CD4-positive, alpha-beta memory T cell (primary cell): ENCODE measurements at regions not wholly inside any gene's neighbourhood (a gene's known extent, or its start where the extent isn't known, plus 50 kb on each side); places are given as distances from the start of the nearest gene placed in this dataset.

Experiments used
- CTCF ChIA-PET: fragments of 350-600 bp; sonication (Branson Sonifier 250); formaldehyde crosslinking; loops from one replicate; lab custom pipeline; 2021; ENCODE audit warnings: inconsistent platforms; ENCODE audit not compliant: partially characterized antibody; lab: Charles Lee
- POLR2A ChIA-PET: fragments of 350-600 bp; sonication (Branson Sonifier 250); formaldehyde crosslinking; loops from one replicate; lab custom pipeline; 2021; ENCODE audit not compliant: partially characterized antibody; lab: Charles Lee
- DNase-seq, 5 donors: peaks; one replicate each; pipeline versions ENCODE4 v3.0.0 to v3.0.0-alpha.2; 2020 to 2022; ENCODE audit warnings: mixed read lengths in 1 of 5
- H3K27ac ChIP-seq: one replicate; pipeline ENCODE4 v1.7.0; 2013; ENCODE audit warnings: low read depth, low read length
- H3K27me3 ChIP-seq: 2 replicates; pipeline ENCODE4 v1.7.0; 2013; ENCODE audit warnings: mild to moderate bottlenecking, low read length, moderate library complexity; ENCODE audit not compliant: insufficient read depth
- H3K36me3 ChIP-seq: 2 replicates; pipeline ENCODE4 v1.7.0; 2013; ENCODE audit warnings: mild to moderate bottlenecking, low read length, moderate library complexity; ENCODE audit not compliant: insufficient read depth
- H3K4me1 ChIP-seq: 2 replicates; pipeline ENCODE4 v1.7.0; 2013; ENCODE audit warnings: mild to moderate bottlenecking, low read length, moderate library complexity; ENCODE audit not compliant: insufficient read depth
- H3K4me3 ChIP-seq, 2 donors: one replicate each; pipeline ENCODE4 v1.7.0; 2013; ENCODE audit warnings: low read length in 2 of 2, mild to moderate bottlenecking in 1 of 2
- H3K9me3 ChIP-seq, 2 donors: one replicate each; pipeline ENCODE4 v1.7.0; 2013; ENCODE audit warnings: low read length in 2 of 2, control low read depth in 1 of 2; ENCODE audit not compliant: control insufficient read depth in 1 of 2
- H3K27ac Mint-ChIP-seq, 7 donors: one replicate each; pipeline ENCODE4 v1.8.0; 2020 to 2021; ENCODE audit warnings: mixed read lengths in 7 of 7, mild to moderate bottlenecking in 6 of 7, inconsistent platforms in 3 of 7, moderate library complexity in 3 of 7
- H3K27me3 Mint-ChIP-seq, 2 donors: one replicate each; pipeline ENCODE4 v1.8.0; 2020 to 2021; ENCODE audit warnings: mixed read lengths in 2 of 2
- H3K36me3 Mint-ChIP-seq, 2 donors: one replicate each; pipeline ENCODE4 v1.8.0; 2020 to 2021; ENCODE audit warnings: mixed read lengths in 2 of 2, inconsistent platforms in 1 of 2, mild to moderate bottlenecking in 1 of 2
- H3K4me1 Mint-ChIP-seq, 4 donors: one replicate each; pipeline ENCODE4 v1.8.0; 2020 to 2021; ENCODE audit warnings: mixed read lengths in 4 of 4, mild to moderate bottlenecking in 1 of 4
- H3K4me3 Mint-ChIP-seq, 8 donors: one replicate each; pipeline ENCODE4 v1.8.0; 2020 to 2021; ENCODE audit warnings: mixed read lengths in 8 of 8, mild to moderate bottlenecking in 7 of 8, moderate library complexity in 6 of 8, inconsistent platforms in 3 of 8
- H3K9me3 Mint-ChIP-seq, 8 donors: one replicate each; pipeline ENCODE4 v1.8.0; 2020 to 2021; ENCODE audit warnings: mixed read lengths in 8 of 8, mild to moderate bottlenecking in 5 of 8, inconsistent platforms in 3 of 8, moderate library complexity in 1 of 8
- intact Hi-C: fragments of 100-400 bp; cut with micrococcal nuclease; formaldehyde crosslinking; loops from one replicate; pipeline ENCODE4 v1.15.1; 2023

DNA sequence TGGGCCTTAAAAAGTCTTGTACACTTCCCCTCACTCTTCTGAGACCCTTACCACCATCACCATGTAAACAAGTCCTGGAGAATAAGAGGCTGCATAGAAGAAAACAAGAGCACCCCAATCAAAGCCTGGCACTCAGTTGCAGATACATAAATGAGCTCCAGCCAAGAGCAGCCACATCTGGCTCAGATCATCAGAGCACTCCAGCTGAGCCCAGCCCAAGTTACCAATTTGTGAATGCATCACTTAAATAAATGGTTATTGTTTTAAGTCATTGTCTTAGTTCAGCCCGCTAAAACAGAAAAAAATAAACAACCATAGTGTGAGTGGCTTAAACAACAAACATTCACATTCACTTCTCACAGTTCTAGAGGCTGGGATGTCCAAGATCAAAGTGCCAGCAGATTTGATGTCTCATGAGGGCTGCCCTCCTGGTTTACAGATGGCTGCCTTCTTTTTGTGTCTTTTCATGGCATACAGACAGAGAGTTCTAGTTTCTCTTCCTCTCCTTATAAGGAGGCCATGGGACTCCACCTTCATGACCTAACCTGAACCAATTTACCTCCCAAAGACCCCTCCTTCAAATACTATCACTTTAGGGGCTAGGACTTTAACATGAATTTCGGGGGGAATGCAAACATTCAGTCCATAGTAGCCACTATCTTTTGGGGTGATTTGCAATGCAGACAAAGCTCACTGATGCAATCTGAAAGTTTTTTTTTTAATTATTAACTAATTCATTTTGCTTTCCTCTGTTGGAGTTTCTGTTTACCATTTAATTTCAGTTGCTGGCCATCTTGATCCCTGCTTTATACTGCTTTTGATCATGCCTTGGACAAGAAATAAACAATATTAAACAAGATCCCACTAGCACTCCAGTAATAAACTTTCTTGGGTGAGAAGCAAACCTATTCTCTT, 187.5 kb upstream of the ACVR2A start:
- intact Hi-C loops: no loop called here
- no peaks in the 10 kb centered on the region for H3K36me3 ChIP-seq
- ChIA-PET POLR2A (no interaction called here), CTCF (no interaction called here)
- no peaks in the 10 kb centered on the region for H3K27me3 Mint-ChIP-seq
- no peaks in the 10 kb centered on the region for H3K9me3 ChIP-seq
- H3K9me3 Mint-ChIP-seq: peaks cover 0 to 2% (median 0%) of the 10 kb centered on the region in 8 donors
- H3K27me3 ChIP-seq: no peaks in the 10 kb centered on the region
- H3K4me3 Mint-ChIP-seq: no peak overlapping the region
- no peak for DNase-seq
- H3K4me1 ChIP-seq: peaks cover 2% of the 10 kb centered on the region
- peaks cover 0 to 5% of the 10 kb centered on the region in 2 donors for H3K36me3 Mint-ChIP-seq
- H3K27ac Mint-ChIP-seq: no peak overlapping the region
- no peak overlapping the region for H3K4me3 ChIP-seq
- H3K4me1 Mint-ChIP-seq: peaks cover 15 to 32% (median 24%) of the 10 kb centered on the region in 4 donors
- no peak overlapping the region for H3K27ac ChIP-seq

- DNase-seq: no peak
- POLR2A ChIA-PET: interaction anchor here (1.6 kb wide), 1 partner anchor 14 kb away, joined by 5 read pairs; no protein-coding TSS in a partner anchor
- no peaks in the 10 kb centered on the region for H3K36me3 Mint-ChIP-seq
- CTCF ChIA-PET: no interaction called here
- no peak overlapping the region for H3K4me3 ChIP-seq
- H3K27me3 ChIP-seq: no peaks in the 10 kb centered on the region
- peaks cover 4% of the 10 kb centered on the region for H3K4me1 ChIP-seq
- no peak overlapping the region for H3K27ac ChIP-seq
- H3K4me3 Mint-ChIP-seq: no peak overlapping the region
- H3K4me1 Mint-ChIP-seq: peaks cover 5 to 11% (median 9%) of the 10 kb centered on the region in 4 donors
- H3K9me3 ChIP-seq: no peaks in the 10 kb centered on the region
- no peaks in the 10 kb centered on the region for H3K9me3 Mint-ChIP-seq
- intact Hi-C loops: no loop called here
- no peaks in the 10 kb centered on the region for H3K36me3 ChIP-seq
- peak overlapping the region in 2 of 7 donors; percentile 2 to 6 for H3K27ac Mint-ChIP-seq
- H3K27me3 Mint-ChIP-seq: no peaks in the 10 kb centered on the region
These were observed 194.8 kb upstream of the ACVR2A start for GRCh38 chr2:147649998-147650397.

GRCh38 chr2:147649286-147649685, 195.5 kb upstream of the ACVR2A start:
- H3K36me3 ChIP-seq: no peaks in the 10 kb centered on the region
- no peaks in the 10 kb centered on the region for H3K9me3 ChIP-seq
- CTCF ChIA-PET: no interaction called here
- Mint-ChIP-seq H3K36me3 (no peaks in the 10 kb centered on the region), H3K9me3 (no peaks in the 10 kb centered on the region), H3K27ac (no peak overlapping the region), H3K4me3 (no peak overlapping the region), H3K27me3 (no peaks in the 10 kb centered on the region), H3K4me1 (peaks cover 5 to 16% (median 9%) of the 10 kb centered on the region in 4 donors)
- no peak overlapping the region for H3K4me3 ChIP-seq
- H3K27me3 ChIP-seq: no peaks in the 10 kb centered on the region
- DNase-seq: no peak
- H3K27ac ChIP-seq: no peak overlapping the region
- intact Hi-C loops: no loop called here
- POLR2A ChIA-PET: interaction anchor here (0.6 to 1.6 kb wide), 2 partner anchors 14 to 21 kb away, joined by 3 to 5 read pairs; no protein-coding TSS in a partner anchor
- H3K4me1 ChIP-seq: peaks cover 4% of the 10 kb centered on the region

- CTCF ChIA-PET: no interaction called here
These were observed 196.4 kb upstream of the ACVR2A start for GRCh38 chr2:147648471-147648870.

DNA sequence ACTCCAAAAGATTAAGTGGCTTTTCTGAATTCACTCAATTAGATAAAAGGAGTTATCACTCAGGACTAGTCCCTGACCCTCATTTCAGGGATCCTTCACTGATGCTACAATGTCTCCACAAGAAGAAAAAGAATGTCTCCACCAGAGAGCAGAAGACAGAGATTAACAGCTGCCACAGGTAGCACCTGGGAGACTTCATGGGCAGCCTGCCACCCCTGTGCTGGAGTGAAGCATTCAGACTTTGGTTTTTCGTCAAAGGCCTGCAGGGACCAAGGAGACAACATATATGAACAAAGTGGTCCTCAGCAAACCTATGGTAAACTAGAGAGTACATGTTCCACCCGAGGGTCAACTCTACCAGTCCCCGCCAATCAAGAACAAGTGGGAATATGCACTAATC, 197.0 kb upstream of the ACVR2A start:
- Histone ChIP-seq H3K4me1 (peaks cover 4% of the 10 kb centered on the region), H3K4me3 (no peak overlapping the region), H3K36me3 (no peaks in the 10 kb centered on the region), H3K27ac (no peak overlapping the region), H3K9me3 (no peaks in the 10 kb centered on the region), H3K27me3 (no peaks in the 10 kb centered on the region)
- ChIA-PET CTCF (no interaction called here), POLR2A (no interaction called here)
- no peak overlapping the region for H3K4me3 Mint-ChIP-seq
- no peaks in the 10 kb centered on the region for H3K36me3 Mint-ChIP-seq
- DNase-seq: no peak
- intact Hi-C loops: loop anchor here (2.0 kb wide), 1 partner anchor 17 kb away; no protein-coding TSS in a partner anchor
- peaks cover 5 to 17% (median 9%) of the 10 kb centered on the region in 4 donors for H3K4me1 Mint-ChIP-seq
- peak overlapping the region in 1 of 7 donors; percentile 10 for H3K27ac Mint-ChIP-seq
- no peaks in the 10 kb centered on the region for H3K9me3 Mint-ChIP-seq
- no peaks in the 10 kb centered on the region for H3K27me3 Mint-ChIP-seq

More at GRCh38 chr2:147648471-147648870, 196.4 kb upstream of the ACVR2A start:
- H3K27ac ChIP-seq: no peak overlapping the region
- Mint-ChIP-seq H3K36me3 (no peaks in the 10 kb centered on the region), H3K27me3 (no peaks in the 10 kb centered on the region), H3K4me1 (peaks cover 5 to 17% (median 9%) of the 10 kb centered on the region in 4 donors), H3K4me3 (peak overlapping the region in 1 of 8 donors; percentile 27), H3K9me3 (no peaks in the 10 kb centered on the region), H3K27ac (peak overlapping the region in 1 of 7 donors; percentile 10)
- no peaks in the 10 kb centered on the region for H3K9me3 ChIP-seq
- H3K4me1 ChIP-seq: peaks cover 4% of the 10 kb centered on the region
- H3K4me3 ChIP-seq: no peak overlapping the region
- POLR2A ChIA-PET: no interaction called here
- intact Hi-C loops: no loop called here
- H3K36me3 ChIP-seq: no peaks in the 10 kb centered on the region
- no peak for DNase-seq
- H3K27me3 ChIP-seq: no peaks in the 10 kb centered on the region

- no peaks in the 10 kb centered on the region for H3K36me3 Mint-ChIP-seq
- Histone ChIP-seq H3K27me3 (no peaks in the 10 kb centered on the region), H3K9me3 (no peaks in the 10 kb centered on the region), H3K4me1 (peaks cover 4% of the 10 kb centered on the region), H3K36me3 (no peaks in the 10 kb centered on the region), H3K27ac (no peak overlapping the region), H3K4me3 (no peak overlapping the region)
- H3K4me1 Mint-ChIP-seq: peaks cover 5 to 17% (median 9%) of the 10 kb centered on the region in 4 donors
- no peak for DNase-seq
- no peaks in the 10 kb centered on the region for H3K9me3 Mint-ChIP-seq
- H3K4me3 Mint-ChIP-seq: no peak overlapping the region
- ChIA-PET CTCF (no interaction called here), POLR2A (no interaction called here)
- H3K27me3 Mint-ChIP-seq: no peaks in the 10 kb centered on the region
- H3K27ac Mint-ChIP-seq: peak overlapping the region in 1 of 7 donors; percentile 21
- intact Hi-C loops: loop anchor here (2.0 kb wide), 1 partner anchor 16 kb away; no protein-coding TSS in a partner anchor
These were observed 197.9 kb upstream of the ACVR2A start for GRCh38 chr2:147646818-147647468.

- Mint-ChIP-seq H3K27me3 (no peaks in the 10 kb centered on the region), H3K4me3 (no peak overlapping the region), H3K36me3 (no peaks in the 10 kb centered on the region), H3K4me1 (peaks cover 0 to 14% (median 2%) of the 10 kb centered on the region in 4 donors), H3K9me3 (peaks cover 0 to 2% (median 0%) of the 10 kb centered on the region in 8 donors), H3K27ac (no peak overlapping the region)
- no peak overlapping the region for H3K27ac ChIP-seq
- H3K27me3 ChIP-seq: no peaks in the 10 kb centered on the region
- POLR2A ChIA-PET: no interaction called here
- H3K36me3 ChIP-seq: no peaks in the 10 kb centered on the region
- H3K4me3 ChIP-seq: no peak overlapping the region
- CTCF ChIA-PET: no interaction called here
- intact Hi-C loops: no loop called here
- no peak for DNase-seq
- H3K9me3 ChIP-seq: no peaks in the 10 kb centered on the region
- no peaks in the 10 kb centered on the region for H3K4me1 ChIP-seq
These were observed 200.3 kb upstream of the ACVR2A start for GRCh38 chr2:147644491-147644890.
